GM12878 (cell line): ENCODE measurements at regions not wholly inside any gene's neighbourhood (a gene's known extent, or its start where the extent isn't known, plus 50 kb on each side); places are given as distances from the start of the nearest gene placed in this dataset.

ENCODE experiments used
- ATAC-seq: fragments of 200-7000 bp; cut with Tn5 transposase; 3 replicates; pipeline ENCODE4 v1.9.1; 2020; ENCODE audit warnings: mild to moderate bottlenecking, moderate library complexity
- BruUV-seq: library from RNA; stranded (reverse); fragments of 400-500 nt; replicated peaks from 2 replicates; lab custom pipeline; 2021; lab: Mats Ljungman, UMichigan
- CTCF ChIA-PET: fragments of 300-600 bp; sonication (Branson Sonifier 250); formaldehyde crosslinking; extraction: SDS; loops from one replicate; lab custom pipeline; 2021; ENCODE audit warnings: inconsistent platforms; lab: Yijun Ruan, JAX
- POLR2A ChIA-PET: fragments of 350-600 bp; formaldehyde crosslinking; extraction: SDS; loops from one replicate; lab custom pipeline; 2021; ENCODE audit warnings: inconsistent platforms; lab: Charles Lee
- RAD21 ChIA-PET: fragments of 300-600 bp; sonication (Branson Sonifier 250); formaldehyde crosslinking; loops from one replicate; lab custom pipeline; 2023; ENCODE audit warnings: antibody characterized with exemption; ENCODE audit not compliant: unreplicated experiment; lab: Charles Lee
- SMC1A ChIA-PET: fragments of 300-600 bp; sonication (Branson Sonifier 250); formaldehyde crosslinking; loops from one replicate; lab custom pipeline; 2023; ENCODE audit not compliant: unreplicated experiment, uncharacterized antibody; lab: Charles Lee
- DNase-seq: peaks from one replicate; pipeline ENCODE4 v3.0.0-alpha.2; 2011; ENCODE audit warnings: low read depth, low spot score
- FAIRE-seq: peaks from 3 replicates; lab custom pipeline; 2011; peaks lifted over from hg19 to GRCh38; lab: Jason Lieb, UNC
- H2AFZ ChIP-seq: 2 replicates; pipeline ENCODE4 v1.6.0; 2011; ENCODE audit warnings: low read depth, low read length, control low read depth; ENCODE audit not compliant: control insufficient read depth
- H3K27ac ChIP-seq: 2 replicates; pipeline ENCODE4 v1.5.1; 2011; ENCODE audit warnings: control low read depth; ENCODE audit not compliant: control insufficient read depth, insufficient read depth
- H3K27me3 ChIP-seq, 2 experiments: replicated peaks in 1 of 2; 2 replicates each; pipeline versions ENCODE4 v1.6.0 to v1.6.1; 2011; ENCODE audit warnings: low read length in 1 of 2; ENCODE audit not compliant: control insufficient read depth in 2 of 2, insufficient read depth in 2 of 2
- H3K36me3 ChIP-seq, 2 experiments: 2 replicates each; pipeline ENCODE4 v1.5.1; 2011; ENCODE audit warnings: low read length in 1 of 2; ENCODE audit not compliant: control insufficient read depth in 2 of 2, insufficient read depth in 2 of 2
- H3K4me1 ChIP-seq: 2 replicates; pipeline ENCODE4 v1.6.1; 2011; ENCODE audit warnings: mild to moderate bottlenecking, low read length, moderate library complexity, mixed read lengths; ENCODE audit not compliant: control insufficient read depth, insufficient read depth
- H3K4me2 ChIP-seq: 2 replicates; pipeline ENCODE4 v1.6.0; 2011; ENCODE audit warnings: control low read depth; ENCODE audit not compliant: control insufficient read depth, insufficient read depth
- H3K4me3 ChIP-seq: fragments of 200-600 bp; sonication (generic); 2 replicates; pipeline ENCODE4 v1.5.1; 2016
- H3K79me2 ChIP-seq: 2 replicates; pipeline ENCODE4 v1.6.0; 2011; ENCODE audit warnings: low read length; ENCODE audit not compliant: control insufficient read depth, insufficient read depth
- H3K9ac ChIP-seq: 2 replicates; pipeline ENCODE4 v1.8.0; 2011; ENCODE audit warnings: low read length, control low read depth, mixed read lengths; ENCODE audit not compliant: control insufficient read depth, insufficient read depth
- H3K9me3 ChIP-seq: replicated peaks from 3 replicates; pipeline ENCODE4 v1.5.1; 2011; ENCODE audit warnings: mild to moderate bottlenecking, low read length; ENCODE audit not compliant: control insufficient read depth, insufficient read depth
- H4K20me1 ChIP-seq: 2 replicates; pipeline ENCODE4 v1.6.0; 2011; ENCODE audit not compliant: control insufficient read depth, insufficient read depth
- CHD1 ChIP-seq: IDR thresholded peaks from 2 replicates; pipeline ENCODE4 v1.6.1; 2012; ENCODE audit warnings: low read depth, low read length, improper control_type of control experiment
- DPF2 ChIP-seq: fragments of 450-650 bp; IDR thresholded peaks from 2 replicates; pipeline ENCODE4 v1.6.1; 2017; ENCODE audit warnings: mild to moderate bottlenecking
- FOXM1 ChIP-seq: IDR thresholded peaks from 2 replicates; pipeline ENCODE4 v1.6.1; 2012; ENCODE audit warnings: low read depth, mild to moderate bottlenecking, inconsistent platforms, low read length, moderate library complexity
- JUND ChIP-seq: IDR thresholded peaks from 2 replicates; pipeline ENCODE4 v1.6.1; 2012; ENCODE audit warnings: low read depth, mild to moderate bottlenecking, low read length, improper control_type of control experiment, moderate library complexity
- STAT1 ChIP-seq: fragments of 450-650 bp; conservative IDR thresholded peaks from 2 replicates; pipeline ENCODE4 v1.6.1; 2014; ENCODE audit warnings: antibody characterized with exemption, mild to moderate bottlenecking
- ZNF687 ChIP-seq: fragments of 450-650 bp; IDR thresholded peaks from 2 replicates; pipeline ENCODE4 v1.6.1; 2017; ENCODE audit warnings: mild to moderate bottlenecking, moderate library complexity
- WGBS: methylation state at CpG from one replicate; pipeline ENCODE4 v1.1.6; 2016; ENCODE audit warnings: low lambda C conversion rate; ENCODE audit not compliant: insufficient replicate concordance, insufficient coverage; ENCODE audit errors: missing lambda C conversion rate; 5-methylcytosine and 5-hydroxymethylcytosine counted together
- in situ Hi-C: fragments of 300-500 bp; cut with MboI; formaldehyde crosslinking; loops from 9 replicates; pipeline ENCODE4 v1.14.3; 2018; ENCODE audit warnings: mixed read lengths
- intact Hi-C: fragments of 100-400 bp; cut with micrococcal nuclease; formaldehyde crosslinking; loops from one replicate; pipeline ENCODE4 v1.14.2; 2022; ENCODE audit not compliant: unreplicated experiment

GRCh38 chr10:123357421-123357930 is 203.3 kb downstream of the BUB3 start:
- DNase-seq: no peak
- Histone ChIP-seq H3K4me1 (peaks cover 9% of the 10 kb centered on the region), H3K79me2 (no peaks in the 10 kb centered on the region), H3K27ac (no peak overlapping the region), H3K9me3 (no peaks in the 10 kb centered on the region; the same call in 2 of the 3 replicates), H3K27me3 (no peaks in the 10 kb centered on the region), H3K4me3 (no peak overlapping the region), H4K20me1 (no peaks in the 10 kb centered on the region), H2AFZ (no peak overlapping the region), H3K4me2 (no peak overlapping the region), H3K9ac (no peak overlapping the region), H3K36me3 (no peaks in the 10 kb centered on the region)
- no peak for FAIRE-seq
- POLR2A ChIA-PET: no interaction called here
- SMC1A ChIA-PET: interaction anchor here (0.6 to 1.3 kb wide), 4 partner anchors 11 to 405 kb away, joined by 3 read pairs; no protein-coding TSS in a partner anchor
- intact Hi-C loops (no loop called here), in situ Hi-C loops (no loop called here)
- BruUV-seq: no TSS peak
- RAD21 ChIA-PET: no interaction called here
- TF ChIP-seq ZNF687 (no peak), JUND (no peak), STAT1 (no peak), DPF2 (no peak), FOXM1 (no peak), CHD1 (no peak)
- WGBS: 80% methylated on average over 17 of the region's 17 CpGs
- ATAC-seq: no peak
- CTCF ChIA-PET: interaction anchor here (2.0 kb wide), 1 partner anchor 23 kb away, joined by 8 read pairs; no protein-coding TSS in a partner anchor
